Ascending aorta (tissue), 2 donors: ENCODE measurements at regions not wholly inside any gene's neighbourhood (a gene's known extent, or its start where the extent isn't known, plus 50 kb on each side); places are given as distances from the start of the nearest gene placed in this dataset.
A peak's percentile ranks its signal among the peaks of the same experiment; 100 is the strongest.

Experiments
- DNase-seq, 2 donors: peaks; one replicate each; pipeline ENCODE4 v3.0.0-alpha.2; 2019; ENCODE audit warnings: low spot score in 2 of 2
- H3K27ac ChIP-seq, 2 donors: fragments of 200-600 bp; sonication (generic); one replicate each; pipeline ENCODE4 v1.5.1; 2016 to 2017; ENCODE audit warnings: mild to moderate bottlenecking in 1 of 2
- H3K27me3 ChIP-seq: fragments of 200-600 bp; sonication (generic); one replicate; pipeline ENCODE4 v1.5.1; 2017
- H3K36me3 ChIP-seq, 2 donors: fragments of 200-600 bp; sonication (generic); one replicate each; pipeline ENCODE4 v1.5.1; 2016
- H3K4me1 ChIP-seq, 2 donors: fragments of 200-600 bp; sonication (generic); one replicate each; pipeline ENCODE4 v1.5.1; 2016 to 2017; ENCODE audit warnings: mild to moderate bottlenecking in 1 of 2
- H3K4me3 ChIP-seq, 2 donors: fragments of 200-600 bp; sonication (generic); one replicate each; pipeline ENCODE4 v1.5.1; 2016 to 2017; ENCODE audit warnings: mild to moderate bottlenecking in 1 of 2
- H3K9me3 ChIP-seq, 2 donors: fragments of 200-600 bp; sonication (generic); one replicate each; pipeline ENCODE4 v1.5.1; 2016
- CTCF ChIP-seq, 3 experiments: fragments of 200-600 bp in 2 of 3; fragments of 450-650 bp in 1 of 3; sonication (generic) in 2 of 3; IDR thresholded peaks; one replicate each; pipeline ENCODE4 v1.5.1; 2016 to 2019; ENCODE audit warnings: antibody characterized with exemption in 3 of 3, mild to moderate bottlenecking in 1 of 3, moderate library complexity in 1 of 3
- intact Hi-C: fragments of 100-400 bp; cut with DNase I; formaldehyde crosslinking; loops from one replicate; pipeline ENCODE4 v1.15.1; 2023

- Histone ChIP-seq H3K4me3 (no peak overlapping the region), H3K27ac (no peak overlapping the region), H3K27me3 (no peaks in the 10 kb centered on the region), H3K4me1 (no peaks in the 10 kb centered on the region), H3K9me3 (no peaks in the 10 kb centered on the region), H3K36me3 (no peaks in the 10 kb centered on the region)
- peak in 1 of 3 experiments; percentile 21 for TF ChIP-seq CTCF (IDR thresholded peaks at IDR 0.05)
- no peak for DNase-seq
- intact Hi-C loops = no loop called here
Observed at GRCh38 chr10:128631801-128632241, 505.6 kb upstream of the MKI67 start.

- intact Hi-C loops = no loop called here
- H3K9me3 ChIP-seq = no peaks in the 10 kb centered on the region
- no peak for DNase-seq
- no peaks in the 10 kb centered on the region for H3K36me3 ChIP-seq
- H3K27ac ChIP-seq = no peak overlapping the region
- no peaks in the 10 kb centered on the region for H3K27me3 ChIP-seq
- no peaks in the 10 kb centered on the region for H3K4me1 ChIP-seq
- H3K4me3 ChIP-seq = no peak overlapping the region
- TF ChIP-seq CTCF (IDR thresholded peaks at IDR 0.05) = no peak
Observed at GRCh38 chr10:128632694-128633093, 506.5 kb upstream of the MKI67 start.

- no peaks in the 10 kb centered on the region for H3K27me3 ChIP-seq
- intact Hi-C loops = no loop called here
- no peak overlapping the region for H3K27ac ChIP-seq
- no peak overlapping the region for H3K4me3 ChIP-seq
- no peaks in the 10 kb centered on the region for H3K9me3 ChIP-seq
- no peaks in the 10 kb centered on the region for H3K4me1 ChIP-seq
- TF ChIP-seq CTCF (IDR thresholded peaks at IDR 0.05) = no peak
- no peaks in the 10 kb centered on the region for H3K36me3 ChIP-seq
- no peak for DNase-seq
Observed at GRCh38 chr10:128633864-128634540, 507.8 kb upstream of the MKI67 start.

GRCh38 chr10:128642023-128642422 lies 515.8 kb upstream of the MKI67 start:
- no peaks in the 10 kb centered on the region for H3K36me3 ChIP-seq
- no peak overlapping the region for H3K27ac ChIP-seq
- intact Hi-C loops = no loop called here
- H3K4me3 ChIP-seq = no peak overlapping the region
- no peaks in the 10 kb centered on the region for H3K27me3 ChIP-seq
- no peaks in the 10 kb centered on the region for H3K4me1 ChIP-seq
- no peak for TF ChIP-seq CTCF (IDR thresholded peaks at IDR 0.05)
- DNase-seq = no peak
- no peaks in the 10 kb centered on the region for H3K9me3 ChIP-seq

- Histone ChIP-seq H3K4me3 (no peak overlapping the region), H3K9me3 (no peaks in the 10 kb centered on the region), H3K27me3 (no peaks in the 10 kb centered on the region), H3K4me1 (no peaks in the 10 kb centered on the region), H3K27ac (no peak overlapping the region), H3K36me3 (no peaks in the 10 kb centered on the region)
- intact Hi-C loops = no loop called here
- DNase-seq = no peak
- no peak for TF ChIP-seq CTCF (IDR thresholded peaks at IDR 0.05)
Observed at GRCh38 chr10:128642502-128642901, 516.3 kb upstream of the MKI67 start.

GRCh38 chr10:128643658-128644057 lies 517.4 kb upstream of the MKI67 start:
- Histone ChIP-seq H3K4me3 (no peak overlapping the region), H3K4me1 (no peaks in the 10 kb centered on the region), H3K27ac (no peak overlapping the region), H3K36me3 (no peaks in the 10 kb centered on the region), H3K27me3 (no peaks in the 10 kb centered on the region), H3K9me3 (no peaks in the 10 kb centered on the region)
- no peak for TF ChIP-seq CTCF (IDR thresholded peaks at IDR 0.05)
- DNase-seq = no peak
- intact Hi-C loops = no loop called here
